ENCODE measurements at regions not wholly inside any gene's neighbourhood (a gene's known extent, or its start where the extent isn't known, plus 50 kb on each side); places are given as distances from the start of the nearest gene placed in this dataset.

- no peaks in the 10 kb centered on the region for H3F3A ChIP-seq (replicated peaks; ENCODE audit: low read depth)
- H3K4me3 Mint-ChIP-seq, result no peak overlapping the region
- H3K9me2 ChIP-seq (ENCODE audit: insufficient read depth), result no peaks in the 10 kb centered on the region
- no peaks in the 10 kb centered on the region for H3K36me3 Mint-ChIP-seq (ENCODE audit: low read depth)
- H3K4me3 ChIP-seq, result no peak overlapping the region
- H3K27me3 ChIP-seq (ENCODE audit: insufficient read depth), result no peaks in the 10 kb centered on the region
- no peak for DNase-seq (ENCODE audit: low spot score)
- H3K36me3 ChIP-seq (ENCODE audit: insufficient read depth), result no peaks in the 10 kb centered on the region
- no peaks in the 10 kb centered on the region for H3K9me3 Mint-ChIP-seq
- no peaks in the 10 kb centered on the region for H3K79me2 ChIP-seq (replicated peaks; ENCODE audit: insufficient read depth)
- no peak overlapping the region for H2AFZ ChIP-seq
- H4K20me1 ChIP-seq (replicated peaks; ENCODE audit: insufficient read depth), result no peaks in the 10 kb centered on the region
- H3K27ac ChIP-seq (ENCODE audit: low read depth), result no peak overlapping the region
- no peak for ATAC-seq
- no peak overlapping the region for H3K27ac Mint-ChIP-seq
- peaks cover 4% of the 10 kb centered on the region; the same call in 2 of the 3 replicates for H3K4me1 Mint-ChIP-seq
- H3K4me2 ChIP-seq, result no peak overlapping the region
- H3K27me3 Mint-ChIP-seq (ENCODE audit: insufficient read depth, low read depth, poor library complexity), result no peaks in the 10 kb centered on the region
- TF ChIP-seq JUNB (IDR thresholded peaks at IDR 0.05; ENCODE audit: unreplicated experiment), result no peak
- TF ChIP-seq POLR2AphosphoS5 (IDR thresholded peaks at IDR 0.05; ENCODE audit: low read depth), result no peak
- H3K4me1 ChIP-seq (ENCODE audit: insufficient read depth), result 0 out of 2 replicates have a peak, but pooled peaks cover 4% of the 10 kb centered on the region
Measured at GRCh38 chr5:145292278-145292677, 542.9 kb downstream of the PRELID2 start.

DNA sequence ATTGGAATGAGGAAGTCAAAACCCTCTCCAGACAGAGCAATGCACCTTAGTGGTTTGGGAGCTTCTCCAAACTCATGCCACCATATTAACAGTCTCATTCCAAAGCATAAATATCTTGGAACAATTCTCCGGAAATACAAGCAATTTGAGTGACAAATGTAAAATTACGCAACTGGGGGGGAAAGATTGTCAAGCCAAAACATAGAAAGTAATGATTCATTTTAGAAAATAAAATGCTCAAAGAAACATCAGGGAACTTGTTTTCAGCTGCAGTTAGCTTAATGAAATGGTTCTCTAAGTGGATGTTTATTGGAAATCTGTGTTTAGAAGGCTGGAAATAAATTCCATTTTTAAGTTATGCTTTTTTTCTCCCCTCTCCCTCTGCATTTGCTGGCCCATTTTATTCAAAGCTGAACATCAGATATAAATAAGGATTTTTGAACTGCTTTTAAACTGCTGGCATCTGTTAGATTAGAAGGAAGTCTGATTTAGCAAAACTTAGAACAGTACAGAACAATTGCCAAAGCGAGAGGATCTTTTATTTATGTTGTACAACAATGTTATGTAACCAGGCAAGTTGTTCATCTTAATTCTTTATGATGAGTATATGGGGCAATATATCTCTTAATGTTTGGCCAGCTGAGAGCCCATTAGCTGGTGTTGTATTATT lies 551.9 kb downstream of the PRELID2 start:
- no peak for ATAC-seq
- H3K4me3 Mint-ChIP-seq, result no peak overlapping the region
- H4K20me1 ChIP-seq (replicated peaks; ENCODE audit: insufficient read depth), result no peaks in the 10 kb centered on the region
- TF ChIP-seq NANOG (IDR thresholded peaks at IDR 0.05; ENCODE audit: borderline replicate concordance) (no peak), JUNB (IDR thresholded peaks at IDR 0.05; ENCODE audit: unreplicated experiment) (no peak), ZNF114 (CRISPR knock-in tag; IDR thresholded peaks at IDR 0.05) (no peak), EZH2phosphoT487 (IDR thresholded peaks at IDR 0.05; ENCODE audit: unreplicated experiment) (no peak), STAT1 (IDR thresholded peaks at IDR 0.05; ENCODE audit: unreplicated experiment) (no peak), CTCF (conservative IDR thresholded peaks at IDR 0.05; ENCODE audit: low read depth in 2 of 2) (no peak), ETS1 (IDR thresholded peaks at IDR 0.05) (no peak), ZNF331 (CRISPR knock-in tag; IDR thresholded peaks at IDR 0.05; ENCODE audit: low read depth) (no peak), POLR2AphosphoS5 (IDR thresholded peaks at IDR 0.05; ENCODE audit: low read depth) (no peak), EZH2 (IDR thresholded peaks at IDR 0.05; ENCODE audit: low read depth, unreplicated experiment) (no peak), CREB1 (CRISPR knock-in tag; IDR thresholded peaks at IDR 0.05; ENCODE audit: low read depth) (no peak)
- TF ChIP-seq, protein P1, sequence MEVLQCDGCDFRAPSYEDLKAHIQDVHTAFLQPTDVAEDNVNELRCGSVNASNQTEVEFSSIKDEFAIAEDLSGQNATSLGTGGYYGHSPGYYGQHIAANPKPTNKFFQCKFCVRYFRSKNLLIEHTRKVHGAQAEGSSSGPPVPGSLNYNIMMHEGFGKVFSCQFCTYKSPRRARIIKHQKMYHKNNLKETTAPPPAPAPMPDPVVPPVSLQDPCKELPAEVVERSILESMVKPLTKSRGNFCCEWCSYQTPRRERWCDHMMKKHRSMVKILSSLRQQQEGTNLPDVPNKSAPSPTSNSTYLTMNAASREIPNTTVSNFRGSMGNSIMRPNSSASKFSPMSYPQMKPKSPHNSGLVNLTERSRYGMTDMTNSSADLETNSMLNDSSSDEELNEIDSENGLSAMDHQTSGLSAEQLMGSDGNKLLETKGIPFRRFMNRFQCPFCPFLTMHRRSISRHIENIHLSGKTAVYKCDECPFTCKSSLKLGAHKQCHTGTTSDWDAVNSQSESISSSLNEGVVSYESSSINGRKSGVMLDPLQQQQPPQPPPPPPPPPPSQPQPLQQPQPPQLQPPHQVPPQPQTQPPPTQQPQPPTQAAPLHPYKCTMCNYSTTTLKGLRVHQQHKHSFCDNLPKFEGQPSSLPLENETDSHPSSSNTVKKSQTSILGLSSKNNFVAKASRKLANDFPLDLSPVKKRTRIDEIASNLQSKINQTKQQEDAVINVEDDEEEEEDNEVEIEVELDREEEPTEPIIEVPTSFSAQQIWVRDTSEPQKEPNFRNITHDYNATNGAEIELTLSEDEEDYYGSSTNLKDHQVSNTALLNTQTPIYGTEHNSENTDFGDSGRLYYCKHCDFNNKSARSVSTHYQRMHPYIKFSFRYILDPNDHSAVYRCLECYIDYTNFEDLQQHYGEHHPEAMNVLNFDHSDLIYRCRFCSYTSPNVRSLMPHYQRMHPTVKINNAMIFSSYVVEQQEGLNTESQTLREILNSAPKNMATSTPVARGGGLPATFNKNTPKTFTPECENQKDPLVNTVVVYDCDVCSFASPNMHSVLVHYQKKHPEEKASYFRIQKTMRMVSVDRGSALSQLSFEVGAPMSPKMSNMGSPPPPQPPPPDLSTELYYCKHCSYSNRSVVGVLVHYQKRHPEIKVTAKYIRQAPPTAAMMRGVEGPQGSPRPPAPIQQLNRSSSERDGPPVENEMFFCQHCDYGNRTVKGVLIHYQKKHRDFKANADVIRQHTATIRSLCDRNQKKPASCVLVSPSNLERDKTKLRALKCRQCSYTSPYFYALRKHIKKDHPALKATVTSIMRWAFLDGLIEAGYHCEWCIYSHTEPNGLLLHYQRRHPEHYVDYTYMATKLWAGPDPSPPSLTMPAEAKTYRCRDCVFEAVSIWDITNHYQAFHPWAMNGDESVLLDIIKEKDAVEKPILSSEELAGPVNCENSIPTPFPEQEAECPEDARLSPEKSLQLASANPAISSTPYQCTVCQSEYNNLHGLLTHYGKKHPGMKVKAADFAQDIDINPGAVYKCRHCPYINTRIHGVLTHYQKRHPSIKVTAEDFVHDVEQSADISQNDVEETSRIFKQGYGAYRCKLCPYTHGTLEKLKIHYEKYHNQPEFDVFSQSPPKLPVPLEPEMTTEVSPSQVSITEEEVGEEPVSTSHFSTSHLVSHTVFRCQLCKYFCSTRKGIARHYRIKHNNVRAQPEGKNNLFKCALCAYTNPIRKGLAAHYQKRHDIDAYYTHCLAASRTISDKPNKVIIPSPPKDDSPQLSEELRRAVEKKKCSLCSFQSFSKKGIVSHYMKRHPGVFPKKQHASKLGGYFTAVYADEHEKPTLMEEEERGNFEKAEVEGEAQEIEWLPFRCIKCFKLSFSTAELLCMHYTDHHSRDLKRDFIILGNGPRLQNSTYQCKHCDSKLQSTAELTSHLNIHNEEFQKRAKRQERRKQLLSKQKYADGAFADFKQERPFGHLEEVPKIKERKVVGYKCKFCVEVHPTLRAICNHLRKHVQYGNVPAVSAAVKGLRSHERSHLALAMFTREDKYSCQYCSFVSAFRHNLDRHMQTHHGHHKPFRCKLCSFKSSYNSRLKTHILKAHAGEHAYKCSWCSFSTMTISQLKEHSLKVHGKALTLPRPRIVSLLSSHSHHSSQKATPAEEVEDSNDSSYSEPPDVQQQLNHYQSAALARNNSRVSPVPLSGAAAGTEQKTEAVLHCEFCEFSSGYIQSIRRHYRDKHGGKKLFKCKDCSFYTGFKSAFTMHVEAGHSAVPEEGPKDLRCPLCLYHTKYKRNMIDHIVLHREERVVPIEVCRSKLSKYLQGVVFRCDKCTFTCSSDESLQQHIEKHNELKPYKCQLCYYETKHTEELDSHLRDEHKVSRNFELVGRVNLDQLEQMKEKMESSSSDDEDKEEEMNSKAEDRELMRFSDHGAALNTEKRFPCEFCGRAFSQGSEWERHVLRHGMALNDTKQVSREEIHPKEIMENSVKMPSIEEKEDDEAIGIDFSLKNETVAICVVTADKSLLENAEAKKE (CRISPR knock-in tag; IDR thresholded peaks at IDR 0.05), result no peak

More for the DNA sequence above, 551.9 kb downstream of the PRELID2 start:
- Histone ChIP-seq H3K9me2 (ENCODE audit: insufficient read depth) (no peaks in the 10 kb centered on the region), H3K27me3 (ENCODE audit: insufficient read depth) (no peaks in the 10 kb centered on the region), H3K27ac (ENCODE audit: low read depth) (no peak overlapping the region), H3K36me3 (ENCODE audit: insufficient read depth) (no peaks in the 10 kb centered on the region), H3F3A (replicated peaks; ENCODE audit: low read depth) (no peaks in the 10 kb centered on the region), H3K4me3 (no peak overlapping the region), H3K79me2 (replicated peaks; ENCODE audit: insufficient read depth) (no peaks in the 10 kb centered on the region), H3K4me1 (ENCODE audit: insufficient read depth) (no peaks in the 10 kb centered on the region), H3K4me2 (no peak overlapping the region), H2AFZ (no peak overlapping the region)
- no peaks in the 10 kb centered on the region for H3K27me3 Mint-ChIP-seq (ENCODE audit: insufficient read depth, low read depth, poor library complexity)
- no peaks in the 10 kb centered on the region for H3K4me1 Mint-ChIP-seq
- H3K27ac Mint-ChIP-seq, result no peak overlapping the region
- no peak for DNase-seq (ENCODE audit: low spot score)
- H3K9me3 Mint-ChIP-seq, result no peaks in the 10 kb centered on the region
- no peaks in the 10 kb centered on the region for H3K36me3 Mint-ChIP-seq (ENCODE audit: low read depth)

Measured in GM23338 (cell line).